Jurkat, Clone E6-1 (cell line): ENCODE measurements at regions not wholly inside any gene's neighbourhood (a gene's known extent, or its start where the extent isn't known, plus 50 kb on each side); places are given as distances from the start of the nearest gene placed in this dataset.
A peak's percentile ranks its signal among the peaks of the same experiment; 100 is the strongest.

ENCODE experiments used
- DNase-seq: peaks from one replicate; pipeline ENCODE4 v3.0.0-alpha.2; 2011; ENCODE audit warnings: low read depth, low spot score
- H3K4me3 ChIP-seq: 2 replicates; pipeline ENCODE4 v1.5.1; 2011; ENCODE audit warnings: mild to moderate bottlenecking, low read length, control low read depth, moderate library complexity

GRCh38 chr1:24996983-24997893 lies 67.2 kb upstream of the RUNX3 start:
- H3K4me3 ChIP-seq, result peak overlapping the region; percentile 32
- DNase-seq, result peak; percentile 98

GRCh38 chr1:24996456-24996855 lies 66.4 kb upstream of the RUNX3 start:
- no peak for DNase-seq
- H3K4me3 ChIP-seq, result no peak overlapping the region

- DNase-seq, result no peak
- no peak overlapping the region for H3K4me3 ChIP-seq
Measured at GRCh38 chr1:24995661-24996060, 65.6 kb upstream of the RUNX3 start.

- no peak for DNase-seq
- no peak overlapping the region for H3K4me3 ChIP-seq
Measured at GRCh38 chr1:24995140-24995539, 65.1 kb upstream of the RUNX3 start.

- no peak overlapping the region for H3K4me3 ChIP-seq
- no peak for DNase-seq
Measured at GRCh38 chr1:24993871-24994580, 64.0 kb upstream of the RUNX3 start.

GRCh38 chr1:24992761-24993211 lies 62.7 kb upstream of the RUNX3 start:
- DNase-seq, result no peak
- no peak overlapping the region for H3K4me3 ChIP-seq

- DNase-seq, result no peak
- H3K4me3 ChIP-seq, result no peak overlapping the region
Measured at GRCh38 chr1:24992124-24992760, 62.2 kb upstream of the RUNX3 start.

GRCh38 chr1:24991697-24992096 lies 61.6 kb upstream of the RUNX3 start:
- no peak for DNase-seq
- no peak overlapping the region for H3K4me3 ChIP-seq

- no peak overlapping the region for H3K4me3 ChIP-seq
- no peak for DNase-seq
Measured at GRCh38 chr1:24990779-24991641, 60.9 kb upstream of the RUNX3 start.

GRCh38 chr1:24990136-24990535 lies 60.1 kb upstream of the RUNX3 start:
- no peak overlapping the region for H3K4me3 ChIP-seq
- no peak for DNase-seq

- DNase-seq, result no peak
- H3K4me3 ChIP-seq, result no peak overlapping the region
Measured at GRCh38 chr1:24989082-24989481, 59.0 kb upstream of the RUNX3 start.

GRCh38 chr1:24988558-24988912 lies 58.5 kb upstream of the RUNX3 start:
- no peak overlapping the region for H3K4me3 ChIP-seq
- DNase-seq, result no peak

- no peak overlapping the region for H3K4me3 ChIP-seq
- no peak for DNase-seq
Measured at GRCh38 chr1:24987875-24988557, 57.9 kb upstream of the RUNX3 start.

- no peak for DNase-seq
- H3K4me3 ChIP-seq, result no peak overlapping the region
Measured at GRCh38 chr1:24987424-24987823, 57.3 kb upstream of the RUNX3 start.

- no peak for DNase-seq
- H3K4me3 ChIP-seq, result no peak overlapping the region
Measured at GRCh38 chr1:24986372-24986965, 56.4 kb upstream of the RUNX3 start.

GRCh38 chr1:24985737-24986136 lies 55.7 kb upstream of the RUNX3 start:
- no peak for DNase-seq
- H3K4me3 ChIP-seq, result no peak overlapping the region

GRCh38 chr1:24984800-24985522 lies 54.9 kb upstream of the RUNX3 start:
- peak; percentile 31 for DNase-seq
- H3K4me3 ChIP-seq, result no peak overlapping the region

GRCh38 chr1:24984300-24984699 lies 54.2 kb upstream of the RUNX3 start:
- DNase-seq, result no peak
- H3K4me3 ChIP-seq, result no peak overlapping the region
